ENCODE measurements at regions not wholly inside any gene's neighbourhood (a gene's known extent, or its start where the extent isn't known, plus 50 kb on each side); places are given as distances from the start of the nearest gene placed in this dataset.

DNA sequence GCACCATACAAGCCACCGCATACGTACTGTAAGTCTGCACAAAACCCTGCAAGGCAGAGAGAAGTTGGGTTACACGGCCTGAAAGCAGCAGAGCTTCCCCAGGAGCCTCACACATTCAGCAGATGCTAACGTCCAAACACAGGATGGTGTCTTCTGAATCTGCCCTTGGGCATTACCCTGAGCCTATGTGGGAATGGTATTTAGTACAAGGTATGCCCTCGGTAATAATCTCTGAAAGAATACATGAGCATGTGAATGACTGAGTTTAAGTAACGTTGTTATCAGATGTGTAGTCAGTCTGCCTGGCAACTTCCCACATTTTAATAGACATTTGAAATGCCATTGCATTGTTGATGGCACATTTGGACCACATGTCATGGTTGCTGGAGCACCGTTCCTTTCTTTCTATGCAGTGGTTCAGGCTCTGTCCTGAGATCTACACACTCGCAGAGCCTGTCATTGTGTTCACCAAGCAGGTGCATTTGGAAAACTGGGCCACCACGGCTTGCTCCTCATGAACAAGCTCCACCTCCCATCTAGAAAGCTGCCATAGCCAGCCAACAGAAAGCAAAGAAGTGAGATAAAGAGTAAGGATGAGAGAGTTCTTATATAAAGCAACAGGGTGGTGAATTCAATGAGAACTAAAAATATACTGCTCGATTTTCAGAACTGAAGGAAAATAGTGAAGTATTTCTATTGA is 136.5 kb upstream of the GGTLC1 start:
- no peak for TF ChIP-seq POLR2A (IDR thresholded peaks at IDR 0.05)
- TF ChIP-seq, protein P1, sequence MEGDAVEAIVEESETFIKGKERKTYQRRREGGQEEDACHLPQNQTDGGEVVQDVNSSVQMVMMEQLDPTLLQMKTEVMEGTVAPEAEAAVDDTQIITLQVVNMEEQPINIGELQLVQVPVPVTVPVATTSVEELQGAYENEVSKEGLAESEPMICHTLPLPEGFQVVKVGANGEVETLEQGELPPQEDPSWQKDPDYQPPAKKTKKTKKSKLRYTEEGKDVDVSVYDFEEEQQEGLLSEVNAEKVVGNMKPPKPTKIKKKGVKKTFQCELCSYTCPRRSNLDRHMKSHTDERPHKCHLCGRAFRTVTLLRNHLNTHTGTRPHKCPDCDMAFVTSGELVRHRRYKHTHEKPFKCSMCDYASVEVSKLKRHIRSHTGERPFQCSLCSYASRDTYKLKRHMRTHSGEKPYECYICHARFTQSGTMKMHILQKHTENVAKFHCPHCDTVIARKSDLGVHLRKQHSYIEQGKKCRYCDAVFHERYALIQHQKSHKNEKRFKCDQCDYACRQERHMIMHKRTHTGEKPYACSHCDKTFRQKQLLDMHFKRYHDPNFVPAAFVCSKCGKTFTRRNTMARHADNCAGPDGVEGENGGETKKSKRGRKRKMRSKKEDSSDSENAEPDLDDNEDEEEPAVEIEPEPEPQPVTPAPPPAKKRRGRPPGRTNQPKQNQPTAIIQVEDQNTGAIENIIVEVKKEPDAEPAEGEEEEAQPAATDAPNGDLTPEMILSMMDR (IDR thresholded peaks at IDR 0.05) = no peak

Measured in sigmoid colon (tissue), 3 donors.